ENCODE measurements at regions not wholly inside any gene's neighbourhood (a gene's known extent, or its start where the extent isn't known, plus 50 kb on each side); places are given as distances from the start of the nearest gene placed in this dataset.
A peak's percentile ranks its signal among the peaks of the same experiment; 100 is the strongest.

- Histone ChIP-seq H2BK5ac (ENCODE audit: low read length) (no peak overlapping the region), H3K4me2 (ENCODE audit: insufficient read depth, low read length, poor library complexity, severe bottlenecking) (no peak overlapping the region), H2AK5ac (ENCODE audit: low read depth, low read length) (no peak overlapping the region), H3K23ac (ENCODE audit: low read depth, low read length, poor library complexity) (no peak overlapping the region), H2AFZ (ENCODE audit: low read length) (no peak overlapping the region), H2BK15ac (ENCODE audit: low read length) (no peak overlapping the region), H4K91ac (ENCODE audit: low read depth, low read length, poor library complexity) (no peak overlapping the region), H3K9me3 (replicated peaks in 1 of 2; ENCODE audit: control insufficient read depth in 2 of 2, insufficient read depth in 1 of 2, low read depth in 1 of 2, low read length in 2 of 2) (no peaks in the 10 kb centered on the region), H3K4ac (ENCODE audit: low read length) (no peak overlapping the region), H3K9ac (ENCODE audit: low read depth, low read length, poor library complexity) (no peak overlapping the region), H3K36me3 (replicated peaks in 1 of 2; ENCODE audit: control insufficient read depth in 2 of 2, insufficient read depth in 2 of 2, low read length in 2 of 2) (no peaks in the 10 kb centered on the region), H3K27me3 (ENCODE audit: control insufficient read depth in 3 of 3, insufficient read depth in 3 of 3, low read depth in 1 of 3, low read length in 3 of 3) (no peaks in the 10 kb centered on the region), H2BK12ac (ENCODE audit: low read length) (no peak overlapping the region), H3K27ac (replicated peaks; ENCODE audit: low read length) (no peak overlapping the region), H3K4me1 (ENCODE audit: control insufficient read depth in 2 of 2, insufficient read depth in 1 of 2, low read depth in 1 of 2, low read length in 2 of 2) (no peaks in the 10 kb centered on the region), H3K79me1 (ENCODE audit: low read depth, low read length) (no peaks in the 10 kb centered on the region), H4K8ac (ENCODE audit: low read depth, low read length) (no peak overlapping the region), H3K14ac (ENCODE audit: low read length) (no peak overlapping the region), H3K18ac (ENCODE audit: low read length) (no peak overlapping the region), H3K4me3 (ENCODE audit: low read length in 2 of 2) (no peak overlapping the region), H2BK120ac (ENCODE audit: low read depth, low read length) (no peak overlapping the region)
- WGBS, 2 donors (ENCODE audit: extremely low coverage in 2 of 2, insufficient read length in 2 of 2, insufficient replicate concordance in 1 of 2), result no CpG with 5 or more reads among the region's 2 CpGs
- no peak for DNase-seq (ENCODE audit: low spot score)
Measured at GRCh38 chr15:35755237-35755802, 209.4 kb upstream of the DPH6 start.

- Histone ChIP-seq H3K23ac (ENCODE audit: low read depth, low read length, poor library complexity) (no peak overlapping the region), H3K9me3 (replicated peaks in 1 of 2; ENCODE audit: control insufficient read depth in 2 of 2, insufficient read depth in 1 of 2, low read depth in 1 of 2, low read length in 2 of 2) (no peaks in the 10 kb centered on the region), H3K79me1 (ENCODE audit: low read depth, low read length) (no peaks in the 10 kb centered on the region), H3K4me2 (ENCODE audit: insufficient read depth, low read length, poor library complexity, severe bottlenecking) (no peak overlapping the region), H2AK5ac (ENCODE audit: low read depth, low read length) (no peak overlapping the region), H3K9ac (ENCODE audit: low read depth, low read length, poor library complexity) (no peak overlapping the region), H3K18ac (ENCODE audit: low read length) (no peak overlapping the region), H2BK5ac (ENCODE audit: low read length) (no peak overlapping the region), H3K4me1 (ENCODE audit: control insufficient read depth in 2 of 2, insufficient read depth in 1 of 2, low read depth in 1 of 2, low read length in 2 of 2) (no peaks in the 10 kb centered on the region), H4K91ac (ENCODE audit: low read depth, low read length, poor library complexity) (no peak overlapping the region), H3K36me3 (replicated peaks in 1 of 2; ENCODE audit: control insufficient read depth in 2 of 2, insufficient read depth in 2 of 2, low read length in 2 of 2) (no peaks in the 10 kb centered on the region), H3K27ac (replicated peaks; ENCODE audit: low read length) (no peak overlapping the region), H3K27me3 (ENCODE audit: control insufficient read depth in 3 of 3, insufficient read depth in 3 of 3, low read depth in 1 of 3, low read length in 3 of 3) (no peaks in the 10 kb centered on the region), H2BK12ac (ENCODE audit: low read length) (no peak overlapping the region), H3K14ac (ENCODE audit: low read length) (no peak overlapping the region), H2BK15ac (ENCODE audit: low read length) (no peak overlapping the region), H3K4ac (ENCODE audit: low read length) (no peak overlapping the region), H4K8ac (ENCODE audit: low read depth, low read length) (no peak overlapping the region), H2BK120ac (ENCODE audit: low read depth, low read length) (no peak overlapping the region), H2AFZ (ENCODE audit: low read length) (no peak overlapping the region), H3K4me3 (ENCODE audit: low read length in 2 of 2) (no peak overlapping the region)
- no peak for DNase-seq (ENCODE audit: low spot score)
- WGBS, 2 donors (ENCODE audit: extremely low coverage in 2 of 2, insufficient read length in 2 of 2, insufficient replicate concordance in 1 of 2), result no CpG with 5 or more reads among the region's 3 CpGs
Measured at GRCh38 chr15:35756623-35757022, 210.7 kb upstream of the DPH6 start.

- H2BK12ac ChIP-seq (ENCODE audit: low read length), result no peak overlapping the region
- no peak overlapping the region for H2BK120ac ChIP-seq (ENCODE audit: low read depth, low read length)
- H2AK5ac ChIP-seq (ENCODE audit: low read depth, low read length), result no peak overlapping the region
- H2BK15ac ChIP-seq (ENCODE audit: low read length), result no peak overlapping the region
- H4K8ac ChIP-seq (ENCODE audit: low read depth, low read length), result no peak overlapping the region
- no peak overlapping the region for H3K4me3 ChIP-seq (ENCODE audit: low read length in 2 of 2)
- H2BK5ac ChIP-seq (ENCODE audit: low read length), result no peak overlapping the region
- no peak for DNase-seq (ENCODE audit: low spot score)
- no peak overlapping the region for H3K23ac ChIP-seq (ENCODE audit: low read depth, low read length, poor library complexity)
- no peaks in the 10 kb centered on the region for H3K79me1 ChIP-seq (ENCODE audit: low read depth, low read length)
- H3K9ac ChIP-seq (ENCODE audit: low read depth, low read length, poor library complexity), result no peak overlapping the region
- H2AFZ ChIP-seq (ENCODE audit: low read length), result peak overlapping the region; percentile 26
- no peaks in the 10 kb centered on the region for H3K27me3 ChIP-seq (ENCODE audit: control insufficient read depth in 3 of 3, insufficient read depth in 3 of 3, low read depth in 1 of 3, low read length in 3 of 3)
- H4K91ac ChIP-seq (ENCODE audit: low read depth, low read length, poor library complexity), result no peak overlapping the region
- no peak overlapping the region for H3K18ac ChIP-seq (ENCODE audit: low read length)
- H3K36me3 ChIP-seq (replicated peaks in 1 of 2; ENCODE audit: control insufficient read depth in 2 of 2, insufficient read depth in 2 of 2, low read length in 2 of 2), result no peaks in the 10 kb centered on the region
- no CpG with 5 or more reads among the region's 2 CpGs for WGBS, 2 donors (ENCODE audit: extremely low coverage in 2 of 2, insufficient read length in 2 of 2, insufficient replicate concordance in 1 of 2)
- no peak overlapping the region for H3K14ac ChIP-seq (ENCODE audit: low read length)
- no peak overlapping the region for H3K27ac ChIP-seq (replicated peaks; ENCODE audit: low read length)
- H3K4ac ChIP-seq (ENCODE audit: low read length), result no peak overlapping the region
- no peaks in the 10 kb centered on the region for H3K9me3 ChIP-seq (replicated peaks in 1 of 2; ENCODE audit: control insufficient read depth in 2 of 2, insufficient read depth in 1 of 2, low read depth in 1 of 2, low read length in 2 of 2)
- no peaks in the 10 kb centered on the region for H3K4me1 ChIP-seq (ENCODE audit: control insufficient read depth in 2 of 2, insufficient read depth in 1 of 2, low read depth in 1 of 2, low read length in 2 of 2)
- no peak overlapping the region for H3K4me2 ChIP-seq (ENCODE audit: insufficient read depth, low read length, poor library complexity, severe bottlenecking)
Measured at GRCh38 chr15:35757361-35757760, 211.4 kb upstream of the DPH6 start.

GRCh38 chr15:35757765-35758164 lies 211.8 kb upstream of the DPH6 start:
- no peak overlapping the region for H3K27ac ChIP-seq (replicated peaks; ENCODE audit: low read length)
- peak overlapping the region; percentile 26 for H2AFZ ChIP-seq (ENCODE audit: low read length)
- H2BK12ac ChIP-seq (ENCODE audit: low read length), result no peak overlapping the region
- no peaks in the 10 kb centered on the region for H3K27me3 ChIP-seq (ENCODE audit: control insufficient read depth in 3 of 3, insufficient read depth in 3 of 3, low read depth in 1 of 3, low read length in 3 of 3)
- H3K23ac ChIP-seq (ENCODE audit: low read depth, low read length, poor library complexity), result no peak overlapping the region
- no CpG with 5 or more reads among the region's 3 CpGs for WGBS, 2 donors (ENCODE audit: extremely low coverage in 2 of 2, insufficient read length in 2 of 2, insufficient replicate concordance in 1 of 2)
- no peak overlapping the region for H2BK120ac ChIP-seq (ENCODE audit: low read depth, low read length)
- no peak overlapping the region for H3K18ac ChIP-seq (ENCODE audit: low read length)
- H3K4me1 ChIP-seq (ENCODE audit: control insufficient read depth in 2 of 2, insufficient read depth in 1 of 2, low read depth in 1 of 2, low read length in 2 of 2), result no peaks in the 10 kb centered on the region
- no peak overlapping the region for H2AK5ac ChIP-seq (ENCODE audit: low read depth, low read length)
- no peak overlapping the region for H2BK15ac ChIP-seq (ENCODE audit: low read length)
- no peak overlapping the region for H3K4me3 ChIP-seq (ENCODE audit: low read length in 2 of 2)
- H3K79me1 ChIP-seq (ENCODE audit: low read depth, low read length), result no peaks in the 10 kb centered on the region
- H3K4me2 ChIP-seq (ENCODE audit: insufficient read depth, low read length, poor library complexity, severe bottlenecking), result no peak overlapping the region
- H3K4ac ChIP-seq (ENCODE audit: low read length), result no peak overlapping the region
- DNase-seq (ENCODE audit: low spot score), result no peak
- H3K9me3 ChIP-seq (replicated peaks in 1 of 2; ENCODE audit: control insufficient read depth in 2 of 2, insufficient read depth in 1 of 2, low read depth in 1 of 2, low read length in 2 of 2), result no peaks in the 10 kb centered on the region
- no peak overlapping the region for H3K9ac ChIP-seq (ENCODE audit: low read depth, low read length, poor library complexity)
- H3K14ac ChIP-seq (ENCODE audit: low read length), result no peak overlapping the region
- no peak overlapping the region for H2BK5ac ChIP-seq (ENCODE audit: low read length)
- no peaks in the 10 kb centered on the region for H3K36me3 ChIP-seq (replicated peaks in 1 of 2; ENCODE audit: control insufficient read depth in 2 of 2, insufficient read depth in 2 of 2, low read length in 2 of 2)
- H4K91ac ChIP-seq (ENCODE audit: low read depth, low read length, poor library complexity), result no peak overlapping the region
- no peak overlapping the region for H4K8ac ChIP-seq (ENCODE audit: low read depth, low read length)
